ENCODE measurements at regions not wholly inside any gene's neighbourhood (a gene's known extent, or its start where the extent isn't known, plus 50 kb on each side); places are given as distances from the start of the nearest gene placed in this dataset.

GRCh38 chr3:118813472-118813871, 221.2 kb downstream of the IGSF11 start:
- CTCF ChIA-PET, result interaction anchor here (1.6 to 2.7 kb wide), 2 partner anchors 9 kb away, joined by 4 to 8 read pairs; no protein-coding TSS in a partner anchor
- no peak for DNase-seq (ENCODE audit: extremely low spot score)
- POLR2A ChIA-PET, result no interaction called here
- no peak for TF ChIP-seq CTCF (IDR thresholded peaks at IDR 0.05; ENCODE audit: control extremely low read depth, extremely low read depth, low read depth, missing control alignments)

GRCh38 chr3:118817748-118818165, 216.9 kb downstream of the IGSF11 start:
- CTCF ChIA-PET, result interaction anchor here (0.8 to 1.7 kb wide), 9 partner anchors 9 to 187 kb away, joined by 3 to 10 read pairs (median 6); no protein-coding TSS in a partner anchor
- DNase-seq (ENCODE audit: extremely low spot score), result peak; percentile 44
- peak; percentile 73 for TF ChIP-seq CTCF (IDR thresholded peaks at IDR 0.05; ENCODE audit: control extremely low read depth, extremely low read depth, low read depth, missing control alignments)

GRCh38 chr3:118818386-118818785, 216.3 kb downstream of the IGSF11 start:
- no peak for TF ChIP-seq CTCF (IDR thresholded peaks at IDR 0.05; ENCODE audit: control extremely low read depth, extremely low read depth, low read depth, missing control alignments)
- DNase-seq (ENCODE audit: extremely low spot score), result no peak
- ChIA-PET CTCF (interaction anchor here (0.7 to 1.7 kb wide), 7 partner anchors 8 to 143 kb away, joined by 3 to 10 read pairs (median 4); no protein-coding TSS in a partner anchor), POLR2A (no interaction called here)

More at GRCh38 chr3:118817748-118818165, 216.9 kb downstream of the IGSF11 start:
- POLR2A ChIA-PET, result no interaction called here

- no peak for TF ChIP-seq CTCF (IDR thresholded peaks at IDR 0.05; ENCODE audit: control extremely low read depth, extremely low read depth, low read depth, missing control alignments)
- ChIA-PET POLR2A (no interaction called here), CTCF (interaction anchor here (0.7 to 1.6 kb wide), 2 partner anchors 10 to 11 kb away, joined by 3 to 4 read pairs; no protein-coding TSS in a partner anchor)
- DNase-seq (ENCODE audit: extremely low spot score), result no peak
Observed at GRCh38 chr3:118823626-118824025, 211.0 kb downstream of the IGSF11 start.

GRCh38 chr3:118827446-118827845, 207.2 kb downstream of the IGSF11 start:
- POLR2A ChIA-PET, result no interaction called here
- TF ChIP-seq CTCF (IDR thresholded peaks at IDR 0.05; ENCODE audit: control extremely low read depth, extremely low read depth, low read depth, missing control alignments), result no peak
- CTCF ChIA-PET, result interaction anchor here (0.6 to 1.7 kb wide), 2 partner anchors 9 to 11 kb away, joined by 3 to 10 read pairs; no protein-coding TSS in a partner anchor
- no peak for DNase-seq (ENCODE audit: extremely low spot score)

GRCh38 chr3:118828351-118828750, 206.3 kb downstream of the IGSF11 start:
- CTCF ChIA-PET, result no interaction called here
- no peak for DNase-seq (ENCODE audit: extremely low spot score)
- POLR2A ChIA-PET, result no interaction called here
- TF ChIP-seq CTCF (IDR thresholded peaks at IDR 0.05; ENCODE audit: control extremely low read depth, extremely low read depth, low read depth, missing control alignments), result no peak
